ENCODE measurements at regions not wholly inside any gene's neighbourhood (a gene's known extent, or its start where the extent isn't known, plus 50 kb on each side); places are given as distances from the start of the nearest gene placed in this dataset.

DNA sequence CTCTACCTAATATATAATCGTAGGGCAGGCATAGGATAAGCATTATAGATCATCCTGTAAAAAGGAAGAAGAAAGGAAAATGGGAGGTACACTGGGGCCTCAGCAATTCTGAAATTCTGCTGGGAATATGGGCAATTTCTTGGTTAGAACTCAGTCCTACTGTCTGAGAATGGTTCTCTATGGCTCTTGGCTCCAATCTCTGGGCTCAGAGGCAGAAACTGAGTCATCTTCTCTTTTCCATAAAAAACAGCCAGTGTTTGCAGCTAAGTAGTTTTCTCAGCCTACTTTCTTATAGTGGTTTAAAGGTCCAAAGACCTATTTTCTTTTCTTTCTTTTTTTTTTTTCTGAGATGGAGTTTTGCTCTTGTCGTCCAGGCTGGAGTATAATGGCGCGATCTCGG lies 135.8 kb upstream of the ZBED5 start:
- TF ChIP-seq, protein P1, sequence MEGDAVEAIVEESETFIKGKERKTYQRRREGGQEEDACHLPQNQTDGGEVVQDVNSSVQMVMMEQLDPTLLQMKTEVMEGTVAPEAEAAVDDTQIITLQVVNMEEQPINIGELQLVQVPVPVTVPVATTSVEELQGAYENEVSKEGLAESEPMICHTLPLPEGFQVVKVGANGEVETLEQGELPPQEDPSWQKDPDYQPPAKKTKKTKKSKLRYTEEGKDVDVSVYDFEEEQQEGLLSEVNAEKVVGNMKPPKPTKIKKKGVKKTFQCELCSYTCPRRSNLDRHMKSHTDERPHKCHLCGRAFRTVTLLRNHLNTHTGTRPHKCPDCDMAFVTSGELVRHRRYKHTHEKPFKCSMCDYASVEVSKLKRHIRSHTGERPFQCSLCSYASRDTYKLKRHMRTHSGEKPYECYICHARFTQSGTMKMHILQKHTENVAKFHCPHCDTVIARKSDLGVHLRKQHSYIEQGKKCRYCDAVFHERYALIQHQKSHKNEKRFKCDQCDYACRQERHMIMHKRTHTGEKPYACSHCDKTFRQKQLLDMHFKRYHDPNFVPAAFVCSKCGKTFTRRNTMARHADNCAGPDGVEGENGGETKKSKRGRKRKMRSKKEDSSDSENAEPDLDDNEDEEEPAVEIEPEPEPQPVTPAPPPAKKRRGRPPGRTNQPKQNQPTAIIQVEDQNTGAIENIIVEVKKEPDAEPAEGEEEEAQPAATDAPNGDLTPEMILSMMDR (IDR thresholded peaks at IDR 0.05): no peak
- TF ChIP-seq POLR2AphosphoS5 (IDR thresholded peaks at IDR 0.05) (no peak), POLR2A (IDR thresholded peaks at IDR 0.05; ENCODE audit: low read depth) (no peak), EP300 (IDR thresholded peaks at IDR 0.05) (no peak)

Data from esophagus muscularis mucosa (tissue), 4 donors.